Spleen (tissue), 11 donors: ENCODE measurements at regions not wholly inside any gene's neighbourhood (a gene's known extent, or its start where the extent isn't known, plus 50 kb on each side); places are given as distances from the start of the nearest gene placed in this dataset.

Source experiments
- DNase-seq: peaks from one replicate; pipeline ENCODE4 v3.0.0-alpha.2; 2020
- H3K27ac ChIP-seq, 8 donors: fragments of 200-600 bp; sonication (generic) in 7 of 8; 1 replicate in 4 of 8; 2 replicates in 4 of 8; pipeline versions ENCODE4 v1.5.0 to v1.8.0; 2016 to 2021; ENCODE audit warnings: inconsistent platforms in 4 of 8, mild to moderate bottlenecking in 4 of 8, moderate library complexity in 1 of 8
- H3K27me3 ChIP-seq, 7 donors: fragments of 200-600 bp; sonication (generic) in 6 of 7; replicated peaks in 1 of 7; 1 replicate in 4 of 7; 2 replicates in 3 of 7; pipeline versions ENCODE4 v1.5.0 to v1.8.0; 2016 to 2021; ENCODE audit warnings: inconsistent platforms in 3 of 7, mild to moderate bottlenecking in 1 of 7
- H3K36me3 ChIP-seq, 6 donors: fragments of 200-600 bp; sonication (generic) in 5 of 6; 1 replicate in 4 of 6; 2 replicates in 2 of 6; pipeline versions ENCODE4 v1.5.0 to v1.8.0; 2016 to 2021; ENCODE audit warnings: inconsistent platforms in 2 of 6
- H3K4me1 ChIP-seq, 6 donors: fragments of 200-600 bp; sonication (generic) in 5 of 6; 1 replicate in 3 of 6; 2 replicates in 3 of 6; pipeline versions ENCODE4 v1.5.0 to v1.8.0; 2016 to 2021; ENCODE audit warnings: inconsistent platforms in 3 of 6
- H3K4me3 ChIP-seq, 8 donors: fragments of 200-600 bp; sonication (generic) in 7 of 8; 1 replicate in 4 of 8; 2 replicates in 4 of 8; pipeline versions ENCODE4 v1.5.0 to v1.8.0; 2016 to 2021; ENCODE audit warnings: inconsistent platforms in 4 of 8, mild to moderate bottlenecking in 4 of 8, moderate library complexity in 2 of 8
- H3K9me3 ChIP-seq, 8 donors: fragments of 200-600 bp; sonication (generic) in 7 of 8; 1 replicate in 4 of 8; 2 replicates in 4 of 8; pipeline versions ENCODE4 v1.5.0 to v1.8.0; 2016 to 2021; ENCODE audit warnings: inconsistent platforms in 4 of 8
- POLR2A ChIP-seq, 3 donors: fragments of 450-650 bp; IDR thresholded peaks; one replicate each; pipeline ENCODE4 v1.5.1; 2017; ENCODE audit warnings: antibody characterized with exemption in 3 of 3, mild to moderate bottlenecking in 1 of 3
- POLR2AphosphoS5 ChIP-seq, 3 donors: sonication (generic); formaldehyde crosslinking; IDR thresholded peaks; one replicate each; pipeline ENCODE4 v1.5.1; 2017; ENCODE audit warnings: antibody characterized with exemption in 3 of 3
- WGBS, 5 donors: extraction: QIAGEN DNeasy Blood & Tissue Kit in 3 of 5; methylation state at CpG; one replicate each; pipeline versions ENCODE4 v1.1.5 to v1.1.7; 2013 to 2018; 5-methylcytosine and 5-hydroxymethylcytosine counted together
- intact Hi-C: fragments of 100-400 bp; cut with DNase I; formaldehyde crosslinking; loops from one replicate; pipeline ENCODE4 v1.15.0; 2023; ENCODE audit warnings: low total_unique reads
- TF ChIP-seq, protein P1 (sequence below), 11 experiments: fragments of 200-600 bp in 7 of 11; fragments of 450-650 bp in 4 of 11; sonication (generic) in 4 of 11; IDR thresholded peaks in 8 of 11; conservative IDR thresholded peaks in 3 of 11; 1 replicate in 7 of 11; 2 replicates in 4 of 11; pipeline versions ENCODE4 v1.4.0 to v1.8.0; 2016 to 2021; ENCODE audit warnings: antibody characterized with exemption in 11 of 11, inconsistent platforms in 4 of 11, mild to moderate bottlenecking in 1 of 11
- donor health status: healthy with polysubstance abuse.
- donor health status: DM: no; HTN: no; CAD: no; lungs with moderate emphysema.
- donor health status: DM: no; HTN: no; CAD: no.
- donor health status: Bipolar disorder and iron deficiency.
- donor health status: healthy.
- donor health status: DM: no; HTN: no; CAD: no.
- donor health status: DM: yes; HTN: yes; CAD: no.

DNA sequence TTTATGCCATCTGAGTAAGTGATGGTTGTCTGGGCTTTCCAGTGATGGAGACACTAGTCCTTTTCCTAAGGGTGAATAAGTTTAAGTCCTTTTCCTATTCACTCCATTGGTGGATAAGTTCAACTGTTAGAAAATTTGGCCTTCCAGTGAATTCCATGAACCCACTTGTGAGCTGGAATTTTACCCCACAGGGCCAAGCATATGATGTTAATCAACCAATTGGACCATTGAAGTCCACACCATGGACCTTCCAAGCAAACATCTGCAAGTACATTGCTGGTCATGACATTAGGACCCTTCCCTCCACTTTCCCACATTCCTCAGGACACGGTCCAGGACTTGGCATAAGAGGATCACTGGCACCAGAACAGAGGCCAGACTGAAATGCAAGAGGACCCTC, 381.4 kb downstream of the RPS24 start:
- DNase-seq: no peak
- TF ChIP-seq POLR2A (IDR thresholded peaks at IDR 0.05) (no peak), POLR2AphosphoS5 (IDR thresholded peaks at IDR 0.05) (no peak)
- TF ChIP-seq, protein P1, sequence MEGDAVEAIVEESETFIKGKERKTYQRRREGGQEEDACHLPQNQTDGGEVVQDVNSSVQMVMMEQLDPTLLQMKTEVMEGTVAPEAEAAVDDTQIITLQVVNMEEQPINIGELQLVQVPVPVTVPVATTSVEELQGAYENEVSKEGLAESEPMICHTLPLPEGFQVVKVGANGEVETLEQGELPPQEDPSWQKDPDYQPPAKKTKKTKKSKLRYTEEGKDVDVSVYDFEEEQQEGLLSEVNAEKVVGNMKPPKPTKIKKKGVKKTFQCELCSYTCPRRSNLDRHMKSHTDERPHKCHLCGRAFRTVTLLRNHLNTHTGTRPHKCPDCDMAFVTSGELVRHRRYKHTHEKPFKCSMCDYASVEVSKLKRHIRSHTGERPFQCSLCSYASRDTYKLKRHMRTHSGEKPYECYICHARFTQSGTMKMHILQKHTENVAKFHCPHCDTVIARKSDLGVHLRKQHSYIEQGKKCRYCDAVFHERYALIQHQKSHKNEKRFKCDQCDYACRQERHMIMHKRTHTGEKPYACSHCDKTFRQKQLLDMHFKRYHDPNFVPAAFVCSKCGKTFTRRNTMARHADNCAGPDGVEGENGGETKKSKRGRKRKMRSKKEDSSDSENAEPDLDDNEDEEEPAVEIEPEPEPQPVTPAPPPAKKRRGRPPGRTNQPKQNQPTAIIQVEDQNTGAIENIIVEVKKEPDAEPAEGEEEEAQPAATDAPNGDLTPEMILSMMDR (IDR thresholded peaks at IDR 0.05 in 8 of 11, conservative IDR thresholded peaks at IDR 0.05 in 3 of 11): no peak
- H3K4me3 ChIP-seq: no peak overlapping the region
- H3K27me3 ChIP-seq: no peaks in the 10 kb centered on the region
- intact Hi-C loops: no loop called here
- 50 to 83% (median 82%) methylated on average over 1 of the region's 1 CpG for WGBS, 5 donors
- H3K27ac ChIP-seq: no peak overlapping the region
- H3K36me3 ChIP-seq: no peaks in the 10 kb centered on the region
- H3K4me1 ChIP-seq: no peaks in the 10 kb centered on the region
- H3K9me3 ChIP-seq: no peaks in the 10 kb centered on the region

DNA sequence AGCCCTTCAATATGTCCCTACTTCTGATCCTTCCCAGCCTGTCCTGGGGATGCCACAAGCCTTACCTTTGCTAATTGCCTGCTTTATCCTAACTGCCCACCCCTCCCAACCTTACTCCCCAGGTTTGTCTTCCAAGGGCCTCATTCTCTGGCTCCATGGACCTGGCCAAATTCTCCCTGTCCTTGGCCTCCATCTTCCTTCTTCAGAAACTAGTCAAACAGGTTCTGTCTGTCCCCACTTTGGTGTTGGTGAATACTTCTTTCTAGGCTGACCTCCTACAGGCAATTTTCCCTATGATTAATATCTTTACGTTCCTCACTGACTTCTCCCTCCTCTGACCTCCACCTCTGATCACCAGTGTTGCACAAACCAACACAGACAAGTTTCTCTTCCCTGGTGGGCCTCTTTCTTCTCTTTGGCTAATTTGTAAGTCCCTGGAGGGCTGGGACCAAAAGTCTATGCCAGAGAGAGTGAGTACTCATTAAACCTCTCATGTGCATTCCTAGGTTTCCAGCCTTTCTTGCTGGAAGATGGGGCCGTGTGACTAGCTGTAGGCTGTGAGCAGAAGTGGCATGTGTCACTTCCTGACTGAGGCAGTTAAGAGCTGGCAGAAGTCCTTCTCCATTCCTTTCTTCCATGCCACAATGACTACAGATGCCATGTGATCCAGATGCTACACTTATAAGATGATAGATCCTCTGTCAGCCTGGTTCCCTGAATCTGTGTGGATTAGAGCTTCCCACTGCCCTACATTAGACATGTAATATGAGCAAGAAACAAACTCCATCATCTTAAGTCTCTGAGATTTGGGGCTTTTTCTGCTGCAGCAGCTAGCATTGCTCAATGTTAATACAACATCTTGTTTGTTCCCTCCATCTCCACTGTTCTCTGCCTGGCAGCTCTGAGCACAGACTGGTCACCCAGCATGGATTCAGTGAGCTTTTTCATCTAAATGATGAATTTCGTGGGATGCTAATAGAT, 382.7 kb downstream of the RPS24 start:
- no peaks in the 10 kb centered on the region for H3K27me3 ChIP-seq
- intact Hi-C loops: no loop called here
- H3K4me1 ChIP-seq: no peaks in the 10 kb centered on the region
- no peaks in the 10 kb centered on the region for H3K36me3 ChIP-seq
- no peak for TF ChIP-seq POLR2A (IDR thresholded peaks at IDR 0.05)
- TF ChIP-seq, protein P1 (IDR thresholded peaks at IDR 0.05 in 8 of 11, conservative IDR thresholded peaks at IDR 0.05 in 3 of 11): no peak
- no peak for TF ChIP-seq POLR2AphosphoS5 (IDR thresholded peaks at IDR 0.05)
- no peak overlapping the region for H3K27ac ChIP-seq
- no peak overlapping the region for H3K4me3 ChIP-seq
- H3K9me3 ChIP-seq: no peaks in the 10 kb centered on the region
- DNase-seq: no peak
- WGBS, 5 donors: 49 to 69% (median 62%) methylated on average over 3 of the region's 3 CpGs

DNA sequence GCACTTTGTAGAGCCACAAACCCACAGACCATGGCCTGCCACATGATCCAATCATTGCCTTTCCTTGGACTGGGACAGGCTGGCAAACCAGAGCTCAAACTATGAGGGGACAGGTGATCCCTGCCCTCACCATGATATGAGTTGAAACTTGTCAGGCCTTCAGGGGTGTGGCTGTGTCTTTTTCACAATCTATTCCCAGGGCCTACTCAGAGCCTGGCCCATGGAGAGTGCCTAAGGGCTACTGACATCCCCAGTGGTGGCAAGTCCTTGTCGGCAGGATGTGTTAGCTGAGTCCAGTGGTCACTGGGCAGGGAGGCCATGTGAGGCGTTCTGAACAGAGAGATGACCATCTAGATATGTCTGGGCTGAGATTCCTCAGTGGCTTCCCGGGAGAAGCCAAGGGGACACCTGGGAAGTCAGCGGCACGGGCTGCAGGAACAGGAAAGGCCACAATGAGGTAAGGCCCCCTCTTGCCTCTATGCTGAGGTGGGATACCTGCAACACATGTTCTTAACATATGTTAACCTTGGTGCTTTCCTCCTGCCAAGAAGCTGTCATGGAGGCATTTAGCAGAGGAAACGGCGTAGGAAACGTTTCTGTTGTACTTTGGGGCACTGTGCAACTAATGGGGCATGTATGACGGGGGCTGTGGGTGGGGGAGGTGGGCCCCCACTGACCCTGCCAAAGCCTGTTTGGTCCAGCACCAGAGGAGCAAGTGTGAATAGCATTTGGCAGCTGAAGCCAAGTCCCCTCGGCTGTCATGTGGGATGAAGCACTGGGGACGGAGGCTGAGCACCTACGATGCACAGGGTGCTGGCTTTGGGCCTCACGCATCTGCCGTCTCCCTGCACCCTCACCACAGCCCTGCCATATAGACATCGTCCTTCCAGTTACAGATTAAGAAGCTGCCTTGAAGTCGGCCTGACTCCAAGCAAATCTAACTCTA, 384.0 kb downstream of the RPS24 start:
- no peaks in the 10 kb centered on the region for H3K4me1 ChIP-seq
- H3K4me3 ChIP-seq: no peak overlapping the region
- intact Hi-C loops: no loop called here
- 84 to 93% (median 88%) methylated on average over 15 to 16 of the region's 16 CpGs for WGBS, 5 donors
- H3K27ac ChIP-seq: no peak overlapping the region
- no peaks in the 10 kb centered on the region for H3K9me3 ChIP-seq
- no peaks in the 10 kb centered on the region for H3K27me3 ChIP-seq
- H3K36me3 ChIP-seq: no peaks in the 10 kb centered on the region
- TF ChIP-seq, protein P1 (IDR thresholded peaks at IDR 0.05 in 8 of 11, conservative IDR thresholded peaks at IDR 0.05 in 3 of 11): no peak
- TF ChIP-seq POLR2A (IDR thresholded peaks at IDR 0.05): no peak
- no peak for TF ChIP-seq POLR2AphosphoS5 (IDR thresholded peaks at IDR 0.05)
- no peak for DNase-seq
